HL-60 (cell line): ENCODE measurements at regions not wholly inside any gene's neighbourhood (a gene's known extent, or its start where the extent isn't known, plus 50 kb on each side); places are given as distances from the start of the nearest gene placed in this dataset.

Experiments used
- DNase-seq, 2 experiments: peaks; one replicate each; pipeline ENCODE4 v3.0.0-alpha.2; 2010 to 2020; ENCODE audit warnings: low read depth in 1 of 2, low spot score in 1 of 2
- H3K27ac ChIP-seq: fragments of 250-450 bp; sonication (Bioruptor Pico); replicated peaks from 2 replicates; pipeline ENCODE4 v1.5.1; 2020; ENCODE audit warnings: mild to moderate bottlenecking, moderate library complexity
- H3K27me3 ChIP-seq: fragments of 250-450 bp; sonication (Bioruptor Pico); 2 replicates; pipeline ENCODE4 v1.5.1; 2021; ENCODE audit warnings: mild to moderate bottlenecking, moderate library complexity; ENCODE audit not compliant: insufficient read depth, poor library complexity, severe bottlenecking
- H3K4me3 ChIP-seq: replicated peaks from 2 replicates; pipeline ENCODE4 v1.5.1; 2011; ENCODE audit warnings: mild to moderate bottlenecking, control low read depth, low read length; ENCODE audit not compliant: insufficient read depth
- CTCF ChIP-seq: IDR thresholded peaks from one replicate; pipeline ENCODE4 v1.5.1; 2011; ENCODE audit warnings: low read length, control low read depth, inconsistent platforms; ENCODE audit not compliant: insufficient read depth
- GABPA ChIP-seq: IDR thresholded peaks from 2 replicates; pipeline ENCODE4 v1.6.1; 2012; ENCODE audit warnings: low read depth
- POLR2AphosphoS5 ChIP-seq: IDR thresholded peaks from 2 replicates; pipeline ENCODE4 v1.6.1; 2012; ENCODE audit warnings: low read depth
- REST ChIP-seq: IDR thresholded peaks from 2 replicates; pipeline ENCODE4 v1.6.1; 2012; ENCODE audit warnings: low read depth; ENCODE audit not compliant: insufficient replicate concordance
- SPI1 ChIP-seq: IDR thresholded peaks from 2 replicates; pipeline ENCODE4 v1.6.1; 2012; ENCODE audit warnings: low read depth, mild to moderate bottlenecking, borderline replicate concordance

GRCh38 chr1:115507901-115508300 lies 133.9 kb upstream of the VANGL1 start:
- no peak for DNase-seq
- no peak overlapping the region for H3K4me3 ChIP-seq

GRCh38 chr1:115506924-115507589 lies 134.7 kb upstream of the VANGL1 start:
- no peak overlapping the region for H3K4me3 ChIP-seq
- no peaks in the 10 kb centered on the region for H3K27me3 ChIP-seq
- no peak for DNase-seq

More at GRCh38 chr1:115507901-115508300, 133.9 kb upstream of the VANGL1 start:
- no peak overlapping the region for H3K27ac ChIP-seq
- H3K27me3 ChIP-seq, result no peaks in the 10 kb centered on the region
- no peak for TF ChIP-seq GABPA
- TF ChIP-seq POLR2AphosphoS5, result no peak
- TF ChIP-seq SPI1, result no peak
- TF ChIP-seq CTCF, result no peak
- no peak for TF ChIP-seq REST

More at GRCh38 chr1:115506924-115507589, 134.7 kb upstream of the VANGL1 start:
- TF ChIP-seq CTCF (no peak), SPI1 (no peak), POLR2AphosphoS5 (no peak), REST (no peak), GABPA (no peak)
- no peak overlapping the region for H3K27ac ChIP-seq
